Activated naive CD8-positive, alpha-beta T cell treated with anti-CD3 and anti-CD28 coated beads, Interleukin-2, amount 50 U/mL, for 16 hours (primary cell): ENCODE measurements at regions not wholly inside any gene's neighbourhood (a gene's known extent, or its start where the extent isn't known, plus 50 kb on each side); places are given as distances from the start of the nearest gene placed in this dataset.

Experiments used
- DNase-seq: peaks from one replicate; pipeline ENCODE4 v3.0.0-alpha.2; 2020; ENCODE audit warnings: low read depth, low spot score

DNA sequence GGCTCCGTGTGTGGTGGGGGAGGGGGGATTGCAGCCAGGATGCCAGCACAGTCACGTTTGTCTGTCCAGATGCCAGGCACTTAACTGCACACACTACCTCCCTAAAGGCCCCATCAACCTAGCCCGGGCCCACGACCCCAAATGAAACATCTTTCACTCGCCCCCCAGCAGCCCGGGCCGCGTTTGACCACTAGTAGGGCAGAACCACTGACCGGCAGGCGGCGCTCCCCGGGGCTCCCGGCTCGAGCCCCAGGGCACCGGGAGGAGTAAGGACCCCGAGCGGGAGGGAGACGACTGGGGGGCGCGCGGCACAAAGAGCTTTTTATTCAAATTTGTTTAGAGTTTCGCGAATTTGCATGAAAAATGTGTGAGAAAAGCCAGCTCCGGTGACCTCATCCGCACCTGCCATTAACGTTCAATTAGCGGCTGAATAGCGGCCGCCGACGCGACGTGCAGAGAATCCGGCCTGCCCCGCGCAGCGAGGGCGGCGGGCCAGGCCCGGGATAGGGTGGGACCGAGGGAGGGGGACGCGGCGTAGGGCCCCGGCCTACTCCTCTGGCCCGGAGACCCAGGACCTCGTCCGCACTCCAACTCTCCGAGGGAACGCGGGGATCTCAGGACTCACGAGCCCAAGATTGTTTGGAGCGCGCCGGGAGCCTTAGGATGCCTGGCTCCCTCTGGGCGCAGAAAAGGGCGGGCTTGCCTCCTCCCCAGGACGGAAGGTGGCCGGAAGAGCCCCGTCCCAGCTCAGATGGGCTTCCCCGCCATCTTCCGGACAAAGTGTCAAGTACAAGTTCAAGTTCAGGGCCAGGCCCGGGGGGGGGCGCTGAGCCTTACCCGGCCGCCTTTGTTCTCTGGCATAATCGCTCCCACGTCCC lies 64.9 kb upstream of the POLG start:
- no peak for DNase-seq

DNA sequence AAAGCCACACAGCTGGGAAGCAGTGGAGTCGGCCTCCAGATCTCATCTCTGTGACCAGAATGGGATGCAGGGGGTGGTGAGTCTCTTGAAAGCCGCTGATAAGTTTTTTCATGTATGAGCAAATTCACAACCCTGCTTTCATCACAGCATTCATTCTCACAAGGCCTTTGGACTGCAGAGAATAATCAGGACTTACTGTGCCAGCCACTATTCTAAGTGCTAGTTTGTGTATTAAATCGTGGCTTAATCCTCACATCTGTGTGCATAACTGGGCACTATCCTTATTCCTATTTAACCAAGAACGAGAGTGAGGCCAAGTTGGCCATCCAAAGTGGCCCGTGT lies 64.2 kb upstream of the POLG start:
- DNase-seq: no peak

DNA sequence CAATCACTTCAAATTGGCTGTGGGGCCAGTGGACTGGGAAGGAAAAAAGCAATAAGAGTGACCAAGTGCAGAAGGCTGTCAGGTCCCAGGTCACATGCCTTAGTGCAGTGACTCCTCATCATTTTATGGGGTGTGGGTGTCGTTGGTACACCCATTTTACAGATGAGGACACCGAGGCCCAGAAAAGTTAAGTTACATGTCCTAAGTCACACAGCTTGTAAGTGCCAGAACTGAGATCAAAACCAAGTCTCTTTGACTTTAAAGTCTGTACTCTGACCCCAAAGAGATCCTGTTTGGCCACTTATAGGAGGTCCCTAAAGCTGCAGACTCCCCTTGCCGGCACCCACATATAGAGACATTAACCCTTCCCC lies 63.0 kb upstream of the POLG start:
- DNase-seq: no peak

DNA sequence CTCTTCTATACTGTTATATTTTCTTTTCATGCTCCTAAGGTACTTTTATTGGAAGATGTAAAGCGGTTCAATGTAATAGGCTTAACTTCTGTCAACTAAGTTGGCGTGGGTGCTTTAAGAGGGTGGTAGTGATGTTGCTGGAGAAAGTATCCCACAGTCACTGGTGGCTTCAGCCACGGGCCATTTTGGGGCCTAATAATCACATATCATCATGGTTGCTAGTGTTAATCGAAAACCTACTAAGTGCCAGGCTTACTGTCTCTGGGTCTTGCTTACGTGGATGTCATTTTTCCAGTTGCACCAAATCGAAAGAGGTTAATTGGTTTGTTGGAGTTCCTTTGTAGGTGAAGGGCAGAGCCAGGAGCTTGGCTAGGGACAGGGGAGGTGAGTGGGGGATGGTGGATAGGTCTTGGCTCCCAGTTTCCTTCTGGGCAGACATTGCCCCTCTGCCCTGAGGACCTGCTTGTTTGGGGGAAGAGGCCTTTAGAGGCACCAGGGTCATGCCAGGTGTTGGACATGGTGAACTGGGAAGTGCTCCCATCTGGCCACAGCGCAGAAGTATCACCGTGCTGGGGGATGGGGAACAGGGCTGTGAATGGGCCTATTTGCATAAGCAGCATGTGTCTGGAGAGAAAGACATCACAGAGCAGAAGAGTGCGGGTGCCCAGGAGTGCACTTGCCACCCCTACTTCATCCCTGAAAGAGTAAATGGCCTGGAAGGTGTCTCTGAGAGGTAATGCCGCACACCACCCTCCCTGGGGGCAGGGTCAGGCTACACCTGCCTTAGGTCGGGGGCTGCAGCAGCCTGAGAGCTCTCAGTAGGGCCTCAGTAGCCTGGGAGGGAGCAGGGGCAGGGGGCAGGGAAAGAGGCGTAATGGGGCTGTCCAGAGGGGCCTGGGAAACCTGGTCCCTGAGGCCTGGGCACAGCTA lies 62.4 kb upstream of the POLG start:
- DNase-seq: no peak

DNA sequence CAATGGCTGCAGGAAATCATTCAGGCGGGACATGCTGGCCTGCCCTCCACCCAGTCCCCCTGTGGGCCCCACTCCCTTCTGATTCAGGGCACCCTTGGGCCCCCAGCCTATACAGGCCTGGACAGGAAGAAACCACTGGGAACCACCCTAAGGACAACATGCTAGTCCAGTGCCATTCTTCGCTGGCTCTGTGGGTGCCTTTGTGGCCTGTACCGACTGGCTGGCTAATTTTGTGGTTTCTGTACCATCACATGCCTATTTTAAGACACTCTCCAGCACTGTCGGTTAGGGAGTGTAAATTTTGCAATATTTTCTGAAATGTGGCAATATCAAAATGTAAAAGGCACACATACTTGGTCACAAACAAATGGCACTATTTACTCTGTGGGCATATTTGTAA lies 61.4 kb upstream of the POLG start:
- DNase-seq: no peak

DNA sequence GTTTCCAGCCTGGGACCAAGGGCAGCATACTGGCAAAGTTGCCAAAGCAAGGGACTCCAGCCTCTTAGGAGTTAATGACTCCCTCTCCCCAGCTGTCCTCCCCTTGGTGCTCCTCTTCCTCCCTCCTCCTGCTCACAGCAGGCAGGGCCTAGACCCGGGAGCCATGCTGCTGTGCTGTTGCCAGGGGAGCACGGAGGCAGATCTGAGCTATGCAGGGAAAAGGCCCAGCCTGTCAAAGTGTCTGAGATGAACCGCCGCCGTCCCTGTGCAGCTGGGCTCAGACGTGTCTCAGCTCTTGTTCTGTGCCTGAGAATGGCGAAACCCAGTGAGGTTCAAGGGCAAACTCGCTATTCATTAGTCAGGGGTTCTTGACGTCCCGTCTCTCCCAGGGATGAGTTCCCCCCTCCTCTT lies 60.8 kb upstream of the POLG start:
- no peak for DNase-seq

DNA sequence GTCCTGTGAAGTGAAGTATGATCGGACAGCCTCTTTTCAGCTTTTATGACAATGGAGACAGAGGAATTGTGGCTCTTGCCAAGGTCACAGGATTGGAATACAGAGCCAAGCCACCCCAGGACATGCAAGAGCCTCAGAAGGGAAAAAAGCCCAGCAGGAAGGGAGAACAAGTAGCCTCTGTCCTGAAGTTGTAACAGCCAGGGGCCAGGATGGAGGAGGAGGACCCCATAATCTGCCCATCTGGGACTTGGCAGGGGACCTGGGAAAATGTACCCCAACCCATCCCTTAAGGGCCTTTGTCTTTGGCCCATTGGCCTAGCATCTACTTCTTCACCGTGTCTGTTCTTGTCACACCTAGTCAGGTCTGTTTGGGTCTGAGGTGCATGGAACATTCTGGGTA lies 60.4 kb upstream of the POLG start:
- no peak for DNase-seq

DNA sequence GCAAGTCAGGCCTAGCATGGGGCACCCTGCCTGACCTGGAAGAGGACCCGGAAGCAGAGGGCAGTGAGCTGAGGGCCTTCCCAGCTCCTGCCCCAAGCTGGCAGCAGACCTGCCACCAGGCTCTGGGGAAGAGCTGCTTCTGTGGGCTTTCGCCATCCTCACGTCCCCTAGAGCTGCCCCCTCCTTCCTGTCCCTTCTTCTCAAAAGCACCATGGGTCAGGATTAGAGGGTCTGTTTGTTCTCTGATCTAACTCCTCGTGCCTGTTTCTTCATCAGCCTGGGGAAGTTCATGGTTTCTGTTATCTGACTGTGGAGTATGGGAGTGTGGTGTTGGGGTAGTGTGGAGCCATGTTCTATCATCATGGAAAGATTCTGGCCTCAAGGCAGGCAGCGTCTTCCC lies 58.4 kb upstream of the POLG start:
- no peak for DNase-seq

DNA sequence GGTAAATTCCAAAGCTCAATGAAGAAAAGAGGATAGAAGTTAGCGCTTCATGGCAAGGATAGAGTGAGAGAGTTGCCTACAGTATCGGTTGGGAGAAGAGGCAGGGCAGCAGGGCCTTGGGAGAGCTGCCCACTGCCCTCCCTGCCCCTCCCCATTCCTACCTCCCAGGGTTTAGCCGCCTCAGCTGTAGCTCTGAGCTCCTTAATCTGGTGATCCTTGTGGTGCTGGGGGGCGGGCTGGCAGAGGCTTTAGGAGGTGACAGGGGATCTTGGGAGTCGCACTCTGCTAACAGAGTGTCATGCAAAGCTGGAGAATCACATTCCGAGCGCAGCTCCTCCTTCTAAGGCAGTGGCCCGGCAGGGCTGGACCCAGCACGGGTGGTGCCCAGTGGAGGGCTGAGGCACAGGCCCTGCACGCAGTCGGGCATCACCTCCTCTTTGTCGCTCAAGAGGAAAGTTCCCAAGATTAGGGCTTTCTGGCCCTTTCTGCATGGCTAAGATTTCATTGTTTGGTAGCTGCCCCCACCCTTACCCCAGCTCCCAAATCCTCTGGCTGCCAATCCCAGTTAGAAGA lies 57.1 kb upstream of the POLG start:
- no peak for DNase-seq

DNA sequence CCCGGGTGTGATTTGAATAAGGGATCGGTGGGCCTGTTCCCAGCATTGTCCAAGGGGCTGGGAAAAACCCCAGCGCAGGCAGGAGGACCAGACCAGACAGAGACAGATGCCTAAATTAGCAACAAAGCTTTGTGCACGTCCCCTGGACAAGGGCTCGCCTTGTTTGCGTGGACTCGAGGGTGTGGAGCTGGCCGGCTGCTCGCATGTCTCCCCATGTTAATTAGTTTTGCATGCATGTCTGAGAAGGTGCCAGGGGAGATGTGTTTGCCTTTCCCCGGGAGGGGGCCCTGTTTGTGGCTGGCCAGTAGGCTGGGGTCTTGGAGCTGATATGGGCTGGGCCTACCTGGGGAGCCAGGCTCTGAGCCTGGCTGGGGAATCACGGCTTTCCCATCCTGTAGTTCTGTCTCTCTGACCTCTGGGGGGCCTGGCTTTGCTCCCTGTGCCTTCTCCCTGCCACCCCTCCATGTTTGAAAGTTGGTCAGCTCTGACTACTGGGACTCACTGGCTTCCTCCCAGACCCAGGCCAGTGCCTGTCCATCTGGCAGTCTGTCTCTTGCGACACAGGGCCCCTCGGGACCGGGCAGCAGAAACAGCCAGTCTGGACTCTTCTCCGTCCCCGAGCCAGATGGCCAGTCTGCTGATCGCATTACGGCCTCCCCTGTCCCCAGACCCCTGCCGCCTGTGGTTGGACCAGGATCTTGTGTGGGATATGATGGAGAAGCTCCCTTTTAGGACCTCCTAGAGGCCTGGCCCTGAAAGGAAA lies 55.4 kb upstream of the POLG start:
- DNase-seq: no peak

DNA sequence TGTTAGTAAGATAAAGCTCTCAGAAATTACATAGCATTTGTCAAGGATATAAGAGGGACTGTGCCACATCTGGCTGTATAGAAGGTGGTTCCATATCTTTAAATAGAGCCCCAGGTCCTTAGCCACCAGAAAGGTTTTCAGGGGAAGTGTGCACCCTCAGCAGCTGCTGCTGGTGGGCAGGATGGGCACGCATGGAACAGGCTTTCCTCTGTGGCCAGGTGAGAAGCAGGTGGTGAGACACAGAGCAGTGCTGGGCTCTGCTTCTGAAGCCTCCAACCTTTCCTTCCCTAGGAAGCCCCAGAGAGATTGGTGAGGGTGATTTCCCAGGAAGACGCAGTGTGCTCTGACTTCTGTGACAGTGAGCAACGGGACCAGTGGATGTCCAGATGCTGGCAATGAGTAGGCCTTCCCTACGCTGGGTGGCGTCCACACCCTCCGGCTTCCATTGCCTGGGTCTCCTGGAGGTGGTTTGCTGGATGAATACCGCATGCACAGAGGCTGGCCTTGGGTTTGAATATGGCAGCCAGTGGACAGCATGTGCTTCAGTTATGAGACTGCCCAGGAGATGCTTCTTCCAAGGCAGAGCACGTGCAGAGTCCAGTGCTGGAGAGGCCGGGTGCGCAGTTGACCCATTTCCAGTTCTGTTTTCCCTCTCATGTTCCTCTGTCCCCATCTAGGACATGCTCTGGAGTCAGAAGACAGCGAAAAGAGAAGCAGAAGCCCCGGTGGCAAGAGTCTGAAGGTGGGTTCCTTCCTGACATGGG lies 52.7 kb upstream of the POLG start:
- DNase-seq: no peak

DNA sequence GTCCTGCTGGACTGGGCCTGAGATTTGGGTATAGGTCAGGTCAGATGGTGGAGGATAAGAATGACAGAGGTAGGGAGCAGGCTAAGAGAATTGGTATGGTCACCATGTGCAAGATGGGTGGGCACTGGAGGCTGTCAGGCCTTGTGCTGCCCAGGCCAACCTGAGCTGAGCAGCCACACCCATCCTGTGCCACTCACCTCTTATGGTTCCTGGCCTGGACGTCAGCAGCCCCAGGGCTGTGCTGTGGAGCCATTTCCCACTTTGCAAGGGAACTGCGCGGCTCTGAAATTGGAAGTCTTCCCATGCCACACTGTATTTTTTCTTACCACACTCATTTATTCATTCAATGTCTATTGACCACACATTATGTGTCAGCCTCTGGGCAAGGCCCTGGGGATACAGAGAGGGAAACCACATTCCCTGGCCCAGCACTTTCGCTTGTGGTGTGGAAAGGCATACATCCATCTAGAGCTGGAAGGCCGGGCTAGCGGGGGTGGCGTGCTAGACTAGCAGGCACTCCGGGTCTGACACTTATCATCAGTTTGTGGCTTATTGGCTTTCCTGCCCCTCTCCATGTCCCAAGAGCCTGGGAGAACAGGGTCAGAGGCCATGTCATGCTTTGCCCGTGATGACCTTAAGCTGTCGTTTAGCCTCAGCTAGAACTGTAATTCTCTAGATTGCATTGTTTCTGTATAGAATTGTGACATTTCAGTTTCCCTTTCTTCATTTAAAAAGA lies 51.1 kb upstream of the POLG start:
- no peak for DNase-seq
